HG03025 (cell line): ENCODE measurements at regions not wholly inside any gene's neighbourhood (a gene's known extent, or its start where the extent isn't known, plus 50 kb on each side); places are given as distances from the start of the nearest gene placed in this dataset.
"Not testable (repeated sequence)": the region's sequence is repeated elsewhere in the genome, so short reads cannot be mapped to it uniquely, and the experiment has no call there.

Experiments
- ATAC-seq: cut with Tn5 transposase; IDR thresholded peaks from one replicate; pipeline ENCODE4 v1.9.1; 2021; ENCODE audit warnings: mild to moderate bottlenecking, moderate library complexity; ENCODE audit not compliant: unreplicated experiment, low FRiP score

GRCh38 chr15:30830961-30831360, 72.8 kb upstream of the FAN1 start:
- no peak for ATAC-seq

GRCh38 chr15:30833379-30833778, 70.3 kb upstream of the FAN1 start:
- ATAC-seq, result not testable (repeated sequence)

GRCh38 chr15:30841639-30842038, 62.1 kb upstream of the FAN1 start:
- not testable (repeated sequence) for ATAC-seq

- ATAC-seq, result peak; percentile 90
Observed at GRCh38 chr15:30842798-30843472, 60.8 kb upstream of the FAN1 start.

- ATAC-seq, result not testable (repeated sequence)
Observed at GRCh38 chr15:30845536-30845935, 58.2 kb upstream of the FAN1 start.
